Aorta (tissue), 5 donors: ENCODE measurements at regions not wholly inside any gene's neighbourhood (a gene's known extent, or its start where the extent isn't known, plus 50 kb on each side); places are given as distances from the start of the nearest gene placed in this dataset.

ENCODE experiments used
- ATAC-seq: fragments of 200-7000 bp; cut with Tn5 transposase; one replicate; pipeline ENCODE4 v1.9.1; 2022; ENCODE audit warnings: moderate library complexity; ENCODE audit not compliant: low FRiP score
- DNase-seq, 2 donors: peaks; one replicate each; pipeline ENCODE4 v3.0.0-alpha.2; 2020
- H3K27ac ChIP-seq, 2 donors: one replicate each; pipeline ENCODE4 v1.5.1; 2013; ENCODE audit warnings: low read length in 2 of 2, mild to moderate bottlenecking in 2 of 2, moderate library complexity in 2 of 2, control low read depth in 1 of 2, inconsistent platforms in 1 of 2, low read depth in 1 of 2
- H3K27me3 ChIP-seq, 2 donors: one replicate each; pipeline ENCODE4 v1.6.1; 2013; ENCODE audit warnings: control low read depth in 1 of 2, low read length in 1 of 2, mild to moderate bottlenecking in 1 of 2, moderate library complexity in 1 of 2; ENCODE audit not compliant: insufficient read depth in 2 of 2, control insufficient read depth in 1 of 2
- H3K36me3 ChIP-seq, 2 donors: one replicate each; pipeline ENCODE4 v1.6.1; 2013; ENCODE audit warnings: control low read depth in 1 of 2, low read length in 1 of 2, mild to moderate bottlenecking in 1 of 2; ENCODE audit not compliant: insufficient read depth in 2 of 2, control insufficient read depth in 1 of 2
- H3K4me1 ChIP-seq, 2 donors: one replicate each; pipeline ENCODE4 v1.6.1; 2013; ENCODE audit warnings: low read length in 2 of 2, control low read depth in 1 of 2, mild to moderate bottlenecking in 1 of 2, moderate library complexity in 1 of 2; ENCODE audit not compliant: insufficient read depth in 2 of 2, control insufficient read depth in 1 of 2
- H3K4me3 ChIP-seq, 2 donors: one replicate each; pipeline ENCODE4 v1.5.1; 2013; ENCODE audit warnings: low read length in 2 of 2, control low read depth in 1 of 2, mild to moderate bottlenecking in 1 of 2
- H3K9me3 ChIP-seq: one replicate; pipeline ENCODE4 v1.6.1; 2013; ENCODE audit warnings: mild to moderate bottlenecking, low read length; ENCODE audit not compliant: control insufficient read depth
- WGBS, 2 donors: extraction: QIAGEN DNeasy Blood & Tissue Kit; methylation state at CpG; one replicate each; pipeline ENCODE4 v1.1.7; 2013; 5-methylcytosine and 5-hydroxymethylcytosine counted together
- intact Hi-C, 2 donors: fragments of 100-400 bp; cut with DNase I; formaldehyde crosslinking; loops; one replicate each; pipeline versions ENCODE4 v1.14.2 to v1.15.0; 2022
- donor health status: healthy with polysubstance abuse.
- donor health status: Bipolar disorder and iron deficiency.
- donor health status: DM: no; HTN: no; CAD: no.
- donor health status: DM: no; HTN: no; CAD: no.
- donor health status: DM: yes; HTN: yes; CAD: no.

- ATAC-seq (no peak), DNase-seq (no peak)
- Histone ChIP-seq H3K4me3 (no peak overlapping the region), H3K27me3 (no peaks in the 10 kb centered on the region), H3K27ac (no peak overlapping the region), H3K4me1 (no peaks in the 10 kb centered on the region), H3K36me3 (no peaks in the 10 kb centered on the region), H3K9me3 (peaks cover 1% of the 10 kb centered on the region)
- intact Hi-C loops = loop anchor here (5.0 to 10.0 kb wide), 7 partner anchors 123 to 1237 kb away; partner anchors contain the start of gene ARID1B (in 2 of the 2)
- WGBS, 2 donors = 89 to 91% methylated on average over 13 of the region's 13 CpGs
Observed at GRCh38 chr6:156562019-156562418, 215.2 kb upstream of the ARID1B start.

GRCh38 chr6:156560476-156560875 lies 216.7 kb upstream of the ARID1B start:
- Histone ChIP-seq H3K27me3 (no peaks in the 10 kb centered on the region), H3K4me3 (no peak overlapping the region), H3K9me3 (peaks cover 1% of the 10 kb centered on the region), H3K36me3 (no peaks in the 10 kb centered on the region), H3K27ac (no peak overlapping the region), H3K4me1 (no peaks in the 10 kb centered on the region)
- intact Hi-C loops = loop anchor here (5.0 to 10.0 kb wide), 7 partner anchors 124 to 1236 kb away; partner anchors contain the start of gene ARID1B (in 2 of the 2)
- no peak for ATAC-seq
- DNase-seq = no peak

GRCh38 chr6:156559162-156559690 lies 218.0 kb upstream of the ARID1B start:
- no peaks in the 10 kb centered on the region for H3K4me1 ChIP-seq
- peaks cover 1% of the 10 kb centered on the region for H3K9me3 ChIP-seq
- no peaks in the 10 kb centered on the region for H3K36me3 ChIP-seq
- intact Hi-C loops = no loop called here
- H3K4me3 ChIP-seq = no peak overlapping the region
- H3K27ac ChIP-seq = no peak overlapping the region
- ATAC-seq = no peak
- 88 to 92% methylated on average over 4 of the region's 4 CpGs for WGBS, 2 donors
- no peak for DNase-seq
- no peaks in the 10 kb centered on the region for H3K27me3 ChIP-seq

DNA sequence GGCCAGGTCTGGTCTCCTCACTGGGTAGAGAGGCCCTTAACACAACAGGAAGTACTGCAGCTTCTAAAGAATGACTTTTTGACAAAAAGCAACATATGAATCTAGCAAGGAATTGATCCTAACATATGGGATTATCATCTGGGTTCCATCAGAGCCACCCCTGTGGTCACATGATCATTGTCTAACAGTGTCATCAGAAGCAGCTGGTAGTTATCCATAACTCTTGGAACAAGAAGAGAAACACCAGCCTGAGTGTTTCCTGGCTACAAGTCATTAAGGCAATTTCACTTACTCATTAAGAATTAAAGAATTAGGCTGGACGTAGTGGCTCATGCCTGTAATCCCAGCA lies 219.3 kb upstream of the ARID1B start:
- H3K4me3 ChIP-seq = no peak overlapping the region
- H3K27me3 ChIP-seq = no peaks in the 10 kb centered on the region

DNA sequence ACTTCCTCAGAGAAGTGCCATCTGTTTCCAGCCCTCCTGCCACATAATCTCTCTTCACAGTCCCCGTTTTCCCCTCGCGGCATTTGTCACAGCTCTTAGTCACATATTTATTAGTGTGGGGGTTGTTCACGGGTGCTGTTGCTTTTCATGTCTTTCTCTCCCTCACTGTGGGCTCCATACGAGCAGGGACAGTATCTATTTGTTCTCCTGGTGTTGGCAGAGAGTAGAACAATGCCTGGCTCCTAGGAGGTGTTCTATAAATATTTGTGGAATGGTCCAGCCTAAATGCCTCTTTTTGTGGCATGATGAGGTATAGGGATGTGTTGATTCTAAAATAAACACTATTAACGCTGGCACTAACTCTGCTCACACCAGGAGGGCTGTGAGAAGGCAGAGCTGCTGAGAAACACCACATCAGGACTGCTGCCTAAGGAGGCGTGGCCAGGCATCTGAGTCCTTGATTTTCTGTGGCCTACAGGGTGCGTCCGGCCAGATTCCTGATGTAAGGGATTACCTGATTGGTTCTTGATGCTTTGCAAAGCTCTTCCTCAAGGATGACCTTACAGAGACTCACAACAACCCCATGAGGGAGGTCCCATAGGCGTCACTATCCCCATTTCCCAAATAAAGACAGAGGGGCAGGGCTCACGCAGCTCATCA lies 219.8 kb upstream of the ARID1B start:
- Histone ChIP-seq H3K4me1 (no peaks in the 10 kb centered on the region), H3K4me3 (no peak overlapping the region), H3K36me3 (no peaks in the 10 kb centered on the region), H3K27me3 (no peaks in the 10 kb centered on the region), H3K9me3 (peaks cover 1% of the 10 kb centered on the region), H3K27ac (no peak overlapping the region)
- ATAC-seq = peak; percentile 30
- WGBS, 2 donors = 30 to 38% methylated on average over 11 of the region's 11 CpGs
- intact Hi-C loops = no loop called here
- DNase-seq = peak in 1 of 2 donors; percentile 58

More for the DNA sequence above, 219.3 kb upstream of the ARID1B start:
- no peaks in the 10 kb centered on the region for H3K4me1 ChIP-seq
- DNase-seq (no peak), ATAC-seq (peak; percentile 9)
- peaks cover 1% of the 10 kb centered on the region for H3K9me3 ChIP-seq
- no peak overlapping the region for H3K27ac ChIP-seq
- no peaks in the 10 kb centered on the region for H3K36me3 ChIP-seq
- WGBS, 2 donors = 93 to 100% methylated on average over 1 of the region's 1 CpG
- intact Hi-C loops = no loop called here

DNA sequence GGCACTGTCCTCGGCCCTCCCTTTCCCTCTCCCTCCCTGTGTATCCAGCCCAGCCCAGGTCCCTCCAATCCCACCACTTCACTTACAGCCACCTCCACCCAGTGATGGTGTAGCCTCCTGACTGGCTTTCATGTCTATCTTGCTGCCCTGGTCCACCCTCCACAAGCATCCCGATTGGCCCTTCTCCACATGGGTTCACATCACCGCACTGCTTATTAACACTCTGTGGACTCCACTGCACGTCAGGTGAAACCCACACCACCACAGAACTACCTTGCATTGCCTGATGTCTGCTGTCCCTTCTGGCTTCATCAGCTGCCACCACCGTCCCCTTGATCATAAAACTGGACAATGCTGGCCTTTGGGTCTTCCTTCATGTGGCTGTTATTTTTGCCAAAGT lies 220.4 kb upstream of the ARID1B start:
- WGBS, 2 donors = 87 to 93% methylated on average over 5 of the region's 5 CpGs
- intact Hi-C loops = no loop called here
- ATAC-seq = no peak

DNA sequence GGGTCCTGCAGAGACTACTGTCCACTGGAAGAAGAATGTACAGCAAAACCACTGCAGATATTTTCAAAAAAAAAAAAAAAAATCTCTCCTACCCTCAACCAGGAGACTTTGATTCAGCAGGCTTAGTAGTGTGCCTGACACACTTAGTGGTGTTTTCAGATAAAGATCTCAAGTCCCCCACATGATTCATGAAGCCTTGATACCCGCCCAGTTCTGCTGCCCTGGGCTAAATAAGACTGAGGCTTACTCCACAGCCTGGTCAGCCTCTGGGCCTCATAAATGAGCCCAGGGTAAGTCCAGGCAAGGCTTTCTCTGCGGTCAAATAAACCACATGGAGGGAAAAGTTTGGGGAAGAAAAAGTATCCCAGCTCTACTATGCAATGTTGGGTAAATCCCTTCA lies 222.1 kb upstream of the ARID1B start:
- ATAC-seq (no peak), DNase-seq (no peak)
- no peaks in the 10 kb centered on the region for H3K4me1 ChIP-seq
- WGBS, 2 donors = 91 to 93% methylated on average over 2 of the region's 2 CpGs
- no peak overlapping the region for H3K27ac ChIP-seq
- intact Hi-C loops = no loop called here
- no peaks in the 10 kb centered on the region for H3K27me3 ChIP-seq
- H3K36me3 ChIP-seq = no peaks in the 10 kb centered on the region
- no peaks in the 10 kb centered on the region for H3K9me3 ChIP-seq
- no peak overlapping the region for H3K4me3 ChIP-seq

More for the DNA sequence above, 220.4 kb upstream of the ARID1B start:
- no peak overlapping the region for H3K4me3 ChIP-seq
- no peak overlapping the region for H3K27ac ChIP-seq
- H3K36me3 ChIP-seq = no peaks in the 10 kb centered on the region
- no peaks in the 10 kb centered on the region for H3K27me3 ChIP-seq
- DNase-seq = no peak
- H3K9me3 ChIP-seq = peaks cover 1% of the 10 kb centered on the region
- H3K4me1 ChIP-seq = no peaks in the 10 kb centered on the region

DNA sequence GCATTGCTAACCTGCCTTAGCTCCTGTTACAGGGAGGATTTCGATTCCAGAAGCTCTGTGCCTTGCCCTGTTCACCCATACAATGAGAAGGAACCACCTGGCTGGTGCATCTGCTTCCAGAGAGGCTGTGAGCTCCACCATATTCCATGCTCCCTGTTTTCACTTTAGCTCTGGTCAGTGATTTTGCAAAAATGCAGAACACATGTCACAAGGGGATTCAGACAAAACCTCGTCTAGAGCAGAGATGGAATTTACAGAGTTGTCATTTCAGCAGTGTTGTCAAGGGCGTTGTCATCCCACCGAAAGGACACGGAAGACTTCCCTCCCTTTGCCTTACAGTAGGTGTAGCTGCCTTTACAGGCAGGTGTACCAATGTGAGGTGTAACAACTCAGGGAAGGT lies 223.0 kb upstream of the ARID1B start:
- WGBS, 2 donors = 65 to 68% methylated on average over 5 of the region's 5 CpGs
- H3K9me3 ChIP-seq = no peaks in the 10 kb centered on the region
- H3K4me3 ChIP-seq = no peak overlapping the region
- H3K27ac ChIP-seq = no peak overlapping the region
- no peaks in the 10 kb centered on the region for H3K36me3 ChIP-seq
- ATAC-seq (no peak), DNase-seq (no peak)
- no peaks in the 10 kb centered on the region for H3K4me1 ChIP-seq
- intact Hi-C loops = no loop called here
- no peaks in the 10 kb centered on the region for H3K27me3 ChIP-seq

DNA sequence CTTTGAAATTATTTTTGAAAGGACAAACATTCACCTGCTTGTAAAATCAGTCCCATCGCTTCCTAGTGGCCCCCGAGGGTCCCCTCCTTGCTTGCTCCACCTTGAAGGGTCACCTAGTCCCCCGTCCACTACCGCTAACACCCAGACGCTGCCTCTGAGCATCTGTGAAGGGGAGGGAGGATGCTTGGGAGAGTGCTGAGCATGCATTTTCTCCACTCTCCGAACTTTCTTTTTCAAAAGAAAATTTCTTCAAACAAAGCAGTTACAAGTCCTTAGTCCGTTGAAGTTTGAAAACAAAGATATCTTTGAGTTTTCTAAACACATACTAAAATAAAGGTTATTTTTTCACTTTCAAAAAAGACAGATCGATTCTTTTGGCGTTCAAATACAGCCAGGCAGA lies 224.3 kb upstream of the ARID1B start:
- Histone ChIP-seq H3K4me1 (no peaks in the 10 kb centered on the region), H3K9me3 (no peaks in the 10 kb centered on the region), H3K4me3 (no peak overlapping the region), H3K27me3 (no peaks in the 10 kb centered on the region), H3K27ac (no peak overlapping the region), H3K36me3 (no peaks in the 10 kb centered on the region)
- ATAC-seq = no peak
- intact Hi-C loops = no loop called here
- WGBS, 2 donors = 68 to 69% methylated on average over 9 of the region's 9 CpGs
- DNase-seq = no peak
